WTC11 (cell line): ENCODE measurements at regions not wholly inside any gene's neighbourhood (a gene's known extent, or its start where the extent isn't known, plus 50 kb on each side); places are given as distances from the start of the nearest gene placed in this dataset.
"Not testable (repeated sequence)": the region's sequence is repeated elsewhere in the genome, so short reads cannot be mapped to it uniquely, and the experiment has no call there.

Experiments used
- ATAC-seq: fragments of 200-7000 bp; cut with Tn5 transposase; 2 replicates; pipeline ENCODE4 v1.10.0; 2021; ENCODE audit warnings: mild to moderate bottlenecking, moderate library complexity
- CTCF ChIA-PET: fragments of 300-600 bp; sonication (Branson Sonifier 250); formaldehyde crosslinking; loops from one replicate; lab custom pipeline; 2021; ENCODE audit warnings: antibody characterized with exemption; lab: Charles Lee
- POLR2A ChIA-PET: fragments of 350-600 bp; sonication (Branson Sonifier 250); formaldehyde crosslinking; loops from one replicate; lab custom pipeline; 2021; ENCODE audit warnings: antibody characterized with exemption; lab: Charles Lee
- DNase-seq: peaks from one replicate; pipeline ENCODE4 v3.0.0; 2021; ENCODE audit warnings: low spot score
- H3K27ac Mint-ChIP-seq: 2 replicates; pipeline ENCODE4 v1.8.0; 2021; ENCODE audit warnings: mixed read lengths
- H3K27me3 Mint-ChIP-seq: 2 replicates; pipeline ENCODE4 v1.8.0; 2021; ENCODE audit warnings: low read depth, mild to moderate bottlenecking, moderate library complexity, mixed read lengths
- H3K36me3 Mint-ChIP-seq: 2 replicates; pipeline ENCODE4 v1.8.0; 2021; ENCODE audit warnings: mixed read lengths
- H3K4me1 Mint-ChIP-seq: 2 replicates; pipeline ENCODE4 v1.8.0; 2022; ENCODE audit warnings: mixed read lengths
- H3K4me3 Mint-ChIP-seq: 2 replicates; pipeline ENCODE4 v1.8.0; 2021; ENCODE audit warnings: mild to moderate bottlenecking, moderate library complexity, mixed read lengths
- H3K9me3 Mint-ChIP-seq: 2 replicates; pipeline ENCODE4 v1.8.0; 2021; ENCODE audit warnings: mixed read lengths
- CTCF ChIP-seq: fragments of 200-600 bp; IDR thresholded peaks from 2 replicates; pipeline ENCODE4 v1.8.0; 2022; ENCODE audit warnings: antibody characterized with exemption
- E2F4 ChIP-seq: sonication (generic); formaldehyde crosslinking; IDR thresholded peaks from 2 replicates; pipeline ENCODE4 v1.8.1; 2022; ENCODE audit warnings: low read depth, mild to moderate bottlenecking, moderate library complexity, missing genetic modification reagents, borderline replicate concordance
- ESRRA ChIP-seq: sonication (generic); formaldehyde crosslinking; IDR thresholded peaks from 2 replicates; pipeline ENCODE4 v1.8.1; 2022; ENCODE audit warnings: mild to moderate bottlenecking, missing genetic modification reagents, borderline replicate concordance
- GRHL2 ChIP-seq: fragments of 250-450 bp; sonication (Bioruptor Pico); IDR thresholded peaks from 2 replicates; pipeline ENCODE4 v1.8.0; 2022; ENCODE audit warnings: mild to moderate bottlenecking, moderate library complexity; ENCODE audit not compliant: insufficient replicate concordance, severe bottlenecking
- IRF2 ChIP-seq: sonication (generic); formaldehyde crosslinking; IDR thresholded peaks from 2 replicates; pipeline ENCODE4 v1.8.0; 2022; ENCODE audit warnings: low read depth, missing genetic modification reagents, borderline replicate concordance
- MAX ChIP-seq: sonication (generic); formaldehyde crosslinking; IDR thresholded peaks from 2 replicates; pipeline ENCODE4 v1.8.0; 2022; ENCODE audit warnings: mild to moderate bottlenecking, missing genetic modification reagents
- MLX ChIP-seq: sonication (generic); formaldehyde crosslinking; IDR thresholded peaks from 2 replicates; pipeline ENCODE4 v1.8.1; 2023; ENCODE audit warnings: mild to moderate bottlenecking, missing genetic modification reagents, moderate library complexity
- MXD4 ChIP-seq: fragments of 250-450 bp; sonication (Bioruptor Pico); IDR thresholded peaks from 2 replicates; pipeline ENCODE4 v1.8.0; 2021; ENCODE audit warnings: mild to moderate bottlenecking, moderate library complexity, borderline replicate concordance
- PRDM15 ChIP-seq: sonication (generic); formaldehyde crosslinking; IDR thresholded peaks from 2 replicates; pipeline ENCODE4 v1.8.0; 2022; ENCODE audit warnings: missing genetic modification reagents
- TEAD1 ChIP-seq: sonication (generic); formaldehyde crosslinking; IDR thresholded peaks from 2 replicates; pipeline ENCODE4 v1.8.0; 2022; ENCODE audit warnings: mild to moderate bottlenecking, missing genetic modification reagents
- USF1 ChIP-seq: sonication (generic); formaldehyde crosslinking; IDR thresholded peaks from 2 replicates; pipeline ENCODE4 v1.8.0; 2022; ENCODE audit warnings: mild to moderate bottlenecking, missing genetic modification reagents
- ZNF232 ChIP-seq: sonication (generic); formaldehyde crosslinking; IDR thresholded peaks from 2 replicates; pipeline ENCODE4 v1.8.0; 2022; ENCODE audit warnings: mild to moderate bottlenecking, missing genetic modification reagents
- ZNF423 ChIP-seq: fragments of 250-450 bp; sonication (Bioruptor Pico); IDR thresholded peaks from 2 replicates; pipeline ENCODE4 v2.1.2; 2022; ENCODE audit warnings: mild to moderate bottlenecking, moderate library complexity
- ZNF532 ChIP-seq: fragments of 250-450 bp; sonication (Bioruptor Pico); IDR thresholded peaks from 2 replicates; pipeline ENCODE4 v1.9.0; 2021; ENCODE audit warnings: mild to moderate bottlenecking, borderline replicate concordance

GRCh38 chr18:32867936-32868335 is 95.1 kb upstream of the KLHL14 start (continued):
- TF ChIP-seq ESRRA (CRISPR knock-in tag) (no peak), PRDM15 (no peak), ZNF423 (CRISPR knock-in tag) (no peak), CTCF (no peak), E2F4 (CRISPR knock-in tag) (no peak), IRF2 (CRISPR knock-in tag) (no peak), MAX (CRISPR knock-in tag) (no peak), USF1 (CRISPR knock-in tag) (no peak), GRHL2 (CRISPR knock-in tag) (no peak), TEAD1 (no peak), ZNF232 (CRISPR knock-in tag) (no peak), MXD4 (CRISPR knock-in tag) (no peak), ZNF532 (CRISPR knock-in tag) (no peak)
- TF ChIP-seq, all 79 proteins: peak for 0

- H3K4me1 Mint-ChIP-seq: peaks cover 23% of the 10 kb centered on the region
These were observed 94.5 kb upstream of the KLHL14 start for GRCh38 chr18:32867330-32867729.

GRCh38 chr18:32862031-32862430 is 89.2 kb upstream of the KLHL14 start:
- H3K9me3 Mint-ChIP-seq, H3K27ac Mint-ChIP-seq, ATAC-seq, CTCF ChIA-PET, POLR2A ChIA-PET, H3K4me1 Mint-ChIP-seq, H3K36me3 Mint-ChIP-seq, H3K27me3 Mint-ChIP-seq, DNase-seq, H3K4me3 Mint-ChIP-seq: not testable (repeated sequence)

More at GRCh38 chr18:32867330-32867729, 94.5 kb upstream of the KLHL14 start:
- H3K9me3 Mint-ChIP-seq: peaks cover 8% of the 10 kb centered on the region
- no peak overlapping the region for H3K4me3 Mint-ChIP-seq
- ChIA-PET CTCF (interaction anchor here (0.9 kb wide), 1 partner anchor 19 kb away, joined by 3 read pairs; no protein-coding TSS in a partner anchor), POLR2A (interaction anchor here (0.7 kb wide), 1 partner anchor 95 kb away, joined by 3 read pairs; no protein-coding TSS in a partner anchor)
- no peaks in the 10 kb centered on the region; the same call in 1 of the 2 replicates for H3K27me3 Mint-ChIP-seq
- DNase-seq (no peak), ATAC-seq (no peak)
- no peaks in the 10 kb centered on the region for H3K36me3 Mint-ChIP-seq
- TF ChIP-seq MLX (CRISPR knock-in tag): no peak
- H3K27ac Mint-ChIP-seq: no peak overlapping the region
